Activated T-cell treated with anti-CD3 and anti-CD28 coated beads, Interleukin-2, amount 50 U/mL, for 24 hours (primary cell): ENCODE measurements at regions not wholly inside any gene's neighbourhood (a gene's known extent, or its start where the extent isn't known, plus 50 kb on each side); places are given as distances from the start of the nearest gene placed in this dataset.
A peak's percentile ranks its signal among the peaks of the same experiment; 100 is the strongest.
"Not testable (repeated sequence)": the region's sequence is repeated elsewhere in the genome, so short reads cannot be mapped to it uniquely, and the experiment has no call there.

Experiments
- DNase-seq: peaks from one replicate; pipeline ENCODE4 v3.0.0-alpha.2; 2020
- H3K27ac Mint-ChIP-seq: 2 replicates; pipeline ENCODE4 v1.8.0; 2020; ENCODE audit warnings: mild to moderate bottlenecking, mixed read lengths
- H3K27me3 Mint-ChIP-seq: 2 replicates; pipeline ENCODE4 v1.8.0; 2020; ENCODE audit warnings: mixed read lengths
- H3K36me3 Mint-ChIP-seq: 2 replicates; pipeline ENCODE4 v1.8.0; 2020; ENCODE audit warnings: low read depth, mixed read lengths
- H3K4me1 Mint-ChIP-seq: 2 replicates; pipeline ENCODE4 v1.8.0; 2020; ENCODE audit warnings: low read depth, mixed read lengths
- H3K4me3 Mint-ChIP-seq: 2 replicates; pipeline ENCODE4 v1.8.0; 2020; ENCODE audit warnings: mild to moderate bottlenecking, moderate library complexity, mixed read lengths
- H3K9me3 Mint-ChIP-seq: 2 replicates; pipeline ENCODE4 v1.8.0; 2020; ENCODE audit warnings: mixed read lengths

GRCh38 chr20:30919514-30920188 lies 337.8 kb upstream of the DEFB115 start:
- no peaks in the 10 kb centered on the region for H3K36me3 Mint-ChIP-seq
- no peak overlapping the region for H3K27ac Mint-ChIP-seq
- H3K4me3 Mint-ChIP-seq, result no peak overlapping the region
- no peak for DNase-seq
- peaks cover 16% of the 10 kb centered on the region for H3K9me3 Mint-ChIP-seq
- no peaks in the 10 kb centered on the region for H3K4me1 Mint-ChIP-seq
- H3K27me3 Mint-ChIP-seq, result no peaks in the 10 kb centered on the region

- Mint-ChIP-seq H3K36me3 (peaks cover 9% of the 10 kb centered on the region), H3K27me3 (no peaks in the 10 kb centered on the region), H3K9me3 (peaks cover 30% of the 10 kb centered on the region), H3K27ac (no peak overlapping the region), H3K4me1 (no peaks in the 10 kb centered on the region), H3K4me3 (no peak overlapping the region)
- DNase-seq, result no peak
Measured at GRCh38 chr20:30921286-30922071, 336.0 kb upstream of the DEFB115 start.

- Mint-ChIP-seq H3K4me3 (no peak overlapping the region), H3K4me1 (no peaks in the 10 kb centered on the region), H3K27me3 (no peaks in the 10 kb centered on the region), H3K9me3 (peaks cover 37% of the 10 kb centered on the region), H3K36me3 (peaks cover 12% of the 10 kb centered on the region), H3K27ac (no peak overlapping the region)
- no peak for DNase-seq
Measured at GRCh38 chr20:30922129-30922528, 335.3 kb upstream of the DEFB115 start.

- no peak overlapping the region for H3K4me3 Mint-ChIP-seq
- H3K27me3 Mint-ChIP-seq, result no peaks in the 10 kb centered on the region
- no peaks in the 10 kb centered on the region for H3K4me1 Mint-ChIP-seq
- DNase-seq, result no peak
- peaks cover 1% of the 10 kb centered on the region for H3K36me3 Mint-ChIP-seq
- peaks cover 25% of the 10 kb centered on the region for H3K9me3 Mint-ChIP-seq
- no peak overlapping the region for H3K27ac Mint-ChIP-seq
Measured at GRCh38 chr20:30937790-30938189, 319.7 kb upstream of the DEFB115 start.

- H3K9me3 Mint-ChIP-seq, result peaks cover 8% of the 10 kb centered on the region
- H3K27ac Mint-ChIP-seq, result no peak overlapping the region
- DNase-seq, result no peak
- H3K4me3 Mint-ChIP-seq, result no peak overlapping the region
- H3K36me3 Mint-ChIP-seq, result no peaks in the 10 kb centered on the region
- no peaks in the 10 kb centered on the region for H3K27me3 Mint-ChIP-seq
- peaks cover 2% of the 10 kb centered on the region for H3K4me1 Mint-ChIP-seq
Measured at GRCh38 chr20:30949761-30950160, 307.7 kb upstream of the DEFB115 start.

GRCh38 chr20:30951088-30951487 lies 306.4 kb upstream of the DEFB115 start:
- not testable (repeated sequence) for DNase-seq, H3K9me3 Mint-ChIP-seq, H3K36me3 Mint-ChIP-seq, H3K4me3 Mint-ChIP-seq, H3K27ac Mint-ChIP-seq, H3K27me3 Mint-ChIP-seq, H3K4me1 Mint-ChIP-seq

- H3K36me3 Mint-ChIP-seq, H3K4me1 Mint-ChIP-seq, H3K27me3 Mint-ChIP-seq, DNase-seq, H3K27ac Mint-ChIP-seq, H3K9me3 Mint-ChIP-seq, H3K4me3 Mint-ChIP-seq: not testable (repeated sequence)
Measured at GRCh38 chr20:30956649-30957048, 300.8 kb upstream of the DEFB115 start.

- not testable (repeated sequence) for H3K27ac Mint-ChIP-seq, H3K9me3 Mint-ChIP-seq, H3K4me3 Mint-ChIP-seq, H3K27me3 Mint-ChIP-seq, H3K36me3 Mint-ChIP-seq, DNase-seq, H3K4me1 Mint-ChIP-seq
Measured at GRCh38 chr20:30959208-30959607, 298.3 kb upstream of the DEFB115 start.

- Mint-ChIP-seq H3K36me3 (no peaks in the 10 kb centered on the region), H3K9me3 (peaks cover 5% of the 10 kb centered on the region), H3K4me1 (peaks cover 4% of the 10 kb centered on the region), H3K27me3 (no peaks in the 10 kb centered on the region), H3K27ac (no peak overlapping the region), H3K4me3 (no peak overlapping the region)
- DNase-seq, result no peak
Measured at GRCh38 chr20:30963591-30963990, 293.9 kb upstream of the DEFB115 start.

GRCh38 chr20:30975859-30976258 lies 281.6 kb upstream of the DEFB115 start:
- H3K4me3 Mint-ChIP-seq, H3K27me3 Mint-ChIP-seq, H3K27ac Mint-ChIP-seq, H3K36me3 Mint-ChIP-seq, H3K4me1 Mint-ChIP-seq: not testable (repeated sequence)
- peaks cover 22% of the 10 kb centered on the region for H3K9me3 Mint-ChIP-seq
- peak; percentile 12 for DNase-seq

GRCh38 chr20:30985386-30985785 lies 272.1 kb upstream of the DEFB115 start:
- H3K9me3 Mint-ChIP-seq, result peaks cover 15% of the 10 kb centered on the region
- no peak overlapping the region for H3K27ac Mint-ChIP-seq
- H3K4me1 Mint-ChIP-seq, result no peaks in the 10 kb centered on the region
- H3K36me3 Mint-ChIP-seq, result no peaks in the 10 kb centered on the region
- H3K27me3 Mint-ChIP-seq, result no peaks in the 10 kb centered on the region
- H3K4me3 Mint-ChIP-seq, result no peak overlapping the region
- DNase-seq, result peak; percentile 11
